Endodermal cell (in vitro differentiated cells): ENCODE measurements at regions not wholly inside any gene's neighbourhood (a gene's known extent, or its start where the extent isn't known, plus 50 kb on each side); places are given as distances from the start of the nearest gene placed in this dataset.
A peak's percentile ranks its signal among the peaks of the same experiment; 100 is the strongest.

Source experiments
- DNase-seq: peaks from one replicate; pipeline ENCODE4 v3.0.0-alpha.2; 2017
- H3K27ac ChIP-seq: 2 replicates; pipeline ENCODE4 v1.5.1; 2013; ENCODE audit warnings: mild to moderate bottlenecking, low read depth, low read length, moderate library complexity
- H3K27me3 ChIP-seq: 2 replicates; pipeline ENCODE4 v1.6.1; 2013; ENCODE audit warnings: mild to moderate bottlenecking, low read length, moderate library complexity; ENCODE audit not compliant: insufficient read depth, control insufficient read depth, poor library complexity, severe bottlenecking
- H3K36me3 ChIP-seq: 2 replicates; pipeline ENCODE4 v1.7.0; 2013; ENCODE audit warnings: mild to moderate bottlenecking, low read length, moderate library complexity; ENCODE audit not compliant: control insufficient read depth, insufficient read depth
- H3K4me1 ChIP-seq: one replicate; pipeline ENCODE4 v1.7.0; 2013; ENCODE audit warnings: low read length; ENCODE audit not compliant: control insufficient read depth, insufficient read depth
- H3K4me3 ChIP-seq: 2 replicates; pipeline ENCODE4 v1.5.1; 2013; ENCODE audit warnings: mild to moderate bottlenecking, low read length, moderate library complexity
- H3K9ac ChIP-seq: 2 replicates; pipeline ENCODE4 v1.6.1; 2013; ENCODE audit warnings: mild to moderate bottlenecking, low read length, moderate library complexity; ENCODE audit not compliant: poor library complexity, severe bottlenecking; ENCODE audit errors: extremely low read depth
- H3K9me3 ChIP-seq: 2 replicates; pipeline ENCODE4 v1.6.1; 2013; ENCODE audit warnings: mild to moderate bottlenecking, low read length, moderate library complexity; ENCODE audit not compliant: control insufficient read depth
- H3K27ac Mint-ChIP-seq: 2 replicates; pipeline ENCODE4 v1.8.0; 2020; ENCODE audit warnings: mixed read lengths
- H3K27me3 Mint-ChIP-seq: 2 replicates; pipeline ENCODE4 v1.8.0; 2021; ENCODE audit warnings: mild to moderate bottlenecking, mixed read lengths; ENCODE audit not compliant: insufficient read depth
- H3K36me3 Mint-ChIP-seq: 2 replicates; pipeline ENCODE4 v1.8.0; 2020; ENCODE audit warnings: low read depth, mixed read lengths
- H3K4me1 Mint-ChIP-seq: 2 replicates; pipeline ENCODE4 v1.8.0; 2020; ENCODE audit warnings: mixed read lengths
- H3K4me3 Mint-ChIP-seq: 2 replicates; pipeline ENCODE4 v1.8.0; 2020; ENCODE audit warnings: mild to moderate bottlenecking, moderate library complexity, mixed read lengths
- H3K9me3 Mint-ChIP-seq: 2 replicates; pipeline ENCODE4 v1.8.0; 2020; ENCODE audit warnings: mild to moderate bottlenecking, mixed read lengths
- WGBS, 2 experiments: methylation state at CpG; one replicate each; pipeline versions ENCODE4 v1.1.5 to v1.1.7; 2013; ENCODE audit warnings: missing lambda C conversion rate in 2 of 2, mixed read lengths in 1 of 2; ENCODE audit not compliant: insufficient coverage in 1 of 2, insufficient read length in 1 of 2; 5-methylcytosine and 5-hydroxymethylcytosine counted together
- TF ChIP-seq, protein P1 (sequence below): fragments of 200-600 bp; sonication (generic); conservative IDR thresholded peaks from 2 replicates; pipeline ENCODE4 v1.5.0; 2021; ENCODE audit warnings: antibody characterized with exemption, mild to moderate bottlenecking

DNA sequence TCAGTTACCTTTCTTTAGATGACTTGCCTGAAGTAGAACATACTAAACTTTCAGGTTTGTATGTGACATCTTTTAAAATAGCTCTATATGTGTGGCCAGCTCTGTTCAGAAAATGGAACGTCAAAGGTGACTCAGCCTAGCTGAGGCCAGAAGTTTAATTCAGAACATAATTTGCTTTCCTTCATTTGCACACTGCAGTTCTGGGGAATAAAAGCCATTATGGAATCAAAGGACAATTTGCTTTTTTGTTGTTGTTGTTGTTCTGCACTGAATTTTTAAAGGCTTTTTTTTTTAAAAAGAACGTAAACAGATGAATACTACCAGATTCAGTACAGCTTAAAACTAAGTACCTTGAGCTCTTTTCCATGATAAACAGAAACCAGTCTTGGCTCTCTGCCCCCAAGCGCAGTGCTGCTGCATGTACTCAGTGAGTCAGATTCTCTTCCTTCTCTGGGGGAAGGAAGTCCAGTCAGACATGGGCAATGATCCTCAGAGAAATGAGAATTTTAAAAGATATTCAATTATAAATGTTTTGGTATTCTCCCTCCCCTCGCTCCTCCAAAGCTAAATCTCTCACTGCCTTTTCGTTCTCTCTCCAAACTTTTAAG, 644.2 kb downstream of the NOVA1 start:
- H3K36me3 ChIP-seq, result no peaks in the 10 kb centered on the region
- no peaks in the 10 kb centered on the region for H3K27me3 ChIP-seq
- 93 to 96% methylated on average over 3 of the region's 5 CpGs for WGBS, 2 experiments
- no peak overlapping the region for H3K9ac ChIP-seq
- no peak overlapping the region for H3K4me3 ChIP-seq
- Mint-ChIP-seq H3K4me3 (no peak overlapping the region), H3K9me3 (no peaks in the 10 kb centered on the region), H3K27me3 (no peaks in the 10 kb centered on the region), H3K4me1 (no peaks in the 10 kb centered on the region), H3K27ac (no peak overlapping the region), H3K36me3 (no peaks in the 10 kb centered on the region)
- H3K9me3 ChIP-seq, result no peaks in the 10 kb centered on the region
- no peaks in the 10 kb centered on the region for H3K4me1 ChIP-seq
- no peak overlapping the region for H3K27ac ChIP-seq
- DNase-seq, result no peak
- TF ChIP-seq, protein P1, sequence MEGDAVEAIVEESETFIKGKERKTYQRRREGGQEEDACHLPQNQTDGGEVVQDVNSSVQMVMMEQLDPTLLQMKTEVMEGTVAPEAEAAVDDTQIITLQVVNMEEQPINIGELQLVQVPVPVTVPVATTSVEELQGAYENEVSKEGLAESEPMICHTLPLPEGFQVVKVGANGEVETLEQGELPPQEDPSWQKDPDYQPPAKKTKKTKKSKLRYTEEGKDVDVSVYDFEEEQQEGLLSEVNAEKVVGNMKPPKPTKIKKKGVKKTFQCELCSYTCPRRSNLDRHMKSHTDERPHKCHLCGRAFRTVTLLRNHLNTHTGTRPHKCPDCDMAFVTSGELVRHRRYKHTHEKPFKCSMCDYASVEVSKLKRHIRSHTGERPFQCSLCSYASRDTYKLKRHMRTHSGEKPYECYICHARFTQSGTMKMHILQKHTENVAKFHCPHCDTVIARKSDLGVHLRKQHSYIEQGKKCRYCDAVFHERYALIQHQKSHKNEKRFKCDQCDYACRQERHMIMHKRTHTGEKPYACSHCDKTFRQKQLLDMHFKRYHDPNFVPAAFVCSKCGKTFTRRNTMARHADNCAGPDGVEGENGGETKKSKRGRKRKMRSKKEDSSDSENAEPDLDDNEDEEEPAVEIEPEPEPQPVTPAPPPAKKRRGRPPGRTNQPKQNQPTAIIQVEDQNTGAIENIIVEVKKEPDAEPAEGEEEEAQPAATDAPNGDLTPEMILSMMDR, result no peak

DNA sequence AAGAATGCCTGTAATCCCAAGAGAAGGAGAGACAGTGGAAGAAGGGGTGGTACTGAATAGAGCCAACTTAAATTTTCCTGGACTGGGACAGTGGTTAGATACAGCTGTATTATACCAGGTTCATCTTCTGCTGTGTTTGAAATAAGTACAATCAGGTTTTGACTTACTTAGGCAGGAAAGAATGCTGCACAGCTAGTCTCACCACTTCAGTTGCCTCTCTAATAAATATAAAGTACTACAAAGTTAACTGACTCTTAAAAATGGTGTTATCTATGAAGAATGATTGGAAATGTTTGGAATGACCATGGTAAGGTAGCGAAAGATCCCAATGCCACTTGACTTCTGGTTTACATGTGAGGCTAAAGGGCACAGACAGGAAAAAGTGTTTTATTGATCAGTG, 652.1 kb downstream of the NOVA1 start:
- H3K9ac ChIP-seq, result no peak overlapping the region
- H3K27ac Mint-ChIP-seq, result no peak overlapping the region
- H3K9me3 Mint-ChIP-seq, result no peaks in the 10 kb centered on the region
- no peak overlapping the region for H3K4me3 Mint-ChIP-seq
- H3K36me3 Mint-ChIP-seq, result no peaks in the 10 kb centered on the region
- no peak overlapping the region for H3K4me3 ChIP-seq
- H3K27me3 Mint-ChIP-seq, result no peaks in the 10 kb centered on the region
- H3K27ac ChIP-seq, result no peak overlapping the region
- WGBS, 2 experiments, result 95 to 100% methylated on average over 1 of the region's 1 CpG
- H3K36me3 ChIP-seq, result no peaks in the 10 kb centered on the region
- H3K27me3 ChIP-seq, result no peaks in the 10 kb centered on the region
- TF ChIP-seq, protein P1, result no peak
- no peak for DNase-seq
- no peaks in the 10 kb centered on the region for H3K4me1 Mint-ChIP-seq
- no peaks in the 10 kb centered on the region for H3K4me1 ChIP-seq
- H3K9me3 ChIP-seq, result no peaks in the 10 kb centered on the region

DNA sequence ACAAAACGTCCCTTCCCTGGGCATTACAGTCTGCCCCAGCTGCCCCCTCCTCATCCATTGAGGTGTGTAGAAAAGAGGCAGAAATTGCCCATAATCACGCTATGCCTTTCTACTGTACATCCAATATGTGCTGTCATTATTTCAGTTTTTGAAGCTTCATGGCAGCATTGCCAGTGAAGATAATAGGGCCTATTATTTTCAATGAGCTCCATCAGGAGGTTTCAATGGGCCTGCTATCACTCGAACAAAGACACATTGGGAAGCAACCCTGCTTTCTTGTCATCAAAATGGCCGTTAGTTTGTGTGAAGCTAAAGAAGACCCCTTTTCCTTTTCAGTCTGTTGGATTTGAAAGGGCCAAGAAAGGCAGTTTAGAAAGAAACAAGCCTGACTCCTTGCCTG, 653.8 kb downstream of the NOVA1 start:
- H3K36me3 Mint-ChIP-seq, result no peaks in the 10 kb centered on the region
- H3K27me3 Mint-ChIP-seq, result no peaks in the 10 kb centered on the region
- no peaks in the 10 kb centered on the region for H3K4me1 ChIP-seq
- no peaks in the 10 kb centered on the region for H3K27me3 ChIP-seq
- H3K4me3 ChIP-seq, result no peak overlapping the region
- H3K4me1 Mint-ChIP-seq, result no peaks in the 10 kb centered on the region
- WGBS, 2 experiments, result 67 to 93% methylated on average over 1 to 4 of the region's 4 CpGs
- DNase-seq, result no peak
- no peaks in the 10 kb centered on the region for H3K9me3 Mint-ChIP-seq
- peak overlapping the region; percentile 11 for H3K27ac ChIP-seq
- H3K9ac ChIP-seq, result no peak overlapping the region
- no peak overlapping the region for H3K27ac Mint-ChIP-seq
- no peaks in the 10 kb centered on the region for H3K36me3 ChIP-seq
- TF ChIP-seq, protein P1, result no peak
- H3K9me3 ChIP-seq, result no peaks in the 10 kb centered on the region
- no peak overlapping the region for H3K4me3 Mint-ChIP-seq
